Sigmoid colon (tissue), 6 donors: ENCODE measurements at regions not wholly inside any gene's neighbourhood (a gene's known extent, or its start where the extent isn't known, plus 50 kb on each side); places are given as distances from the start of the nearest gene placed in this dataset.

Experiments used
- DNase-seq: peaks from one replicate; pipeline ENCODE4 v3.0.0-alpha.2; 2019
- H3K27ac ChIP-seq, 4 donors: fragments of 200-600 bp; sonication (generic); one replicate each; pipeline ENCODE4 v1.5.1; 2016 to 2019; ENCODE audit warnings: mild to moderate bottlenecking in 1 of 4
- H3K27me3 ChIP-seq, 3 donors: fragments of 200-600 bp; sonication (generic); one replicate each; pipeline ENCODE4 v1.5.1; 2019; ENCODE audit warnings: mild to moderate bottlenecking in 1 of 3
- H3K36me3 ChIP-seq, 4 donors: fragments of 200-600 bp; sonication (generic); one replicate each; pipeline ENCODE4 v1.5.1; 2016 to 2019
- H3K4me1 ChIP-seq, 4 donors: fragments of 200-600 bp; sonication (generic); one replicate each; pipeline ENCODE4 v1.5.1; 2017 to 2019
- H3K4me3 ChIP-seq, 4 donors: fragments of 200-600 bp; sonication (generic); one replicate each; pipeline ENCODE4 v1.5.1; 2017 to 2019; ENCODE audit warnings: mild to moderate bottlenecking in 2 of 4, moderate library complexity in 1 of 4
- H3K9me3 ChIP-seq, 4 donors: fragments of 200-600 bp in 3 of 4; sonication (generic) in 3 of 4; one replicate each; pipeline versions ENCODE4 v1.5.1 to v1.6.1; 2013 to 2019
- CTCF ChIP-seq, 4 experiments: fragments of 450-650 bp in 3 of 4; fragments of 200-600 bp in 1 of 4; IDR thresholded peaks; one replicate each; pipeline ENCODE4 v1.5.1; 2016 to 2019; ENCODE audit warnings: antibody characterized with exemption in 4 of 4, mild to moderate bottlenecking in 3 of 4, moderate library complexity in 2 of 4
- EP300 ChIP-seq, 4 donors: sonication (generic); formaldehyde crosslinking; IDR thresholded peaks; one replicate each; pipeline ENCODE4 v1.6.1; 2017; ENCODE audit warnings: antibody characterized with exemption in 4 of 4
- POLR2A ChIP-seq, 2 donors: fragments of 450-650 bp; IDR thresholded peaks; one replicate each; pipeline ENCODE4 v1.6.1; 2016; ENCODE audit warnings: antibody characterized with exemption in 2 of 2, mild to moderate bottlenecking in 2 of 2, moderate library complexity in 2 of 2
- POLR2AphosphoS5 ChIP-seq, 4 donors: sonication (generic); formaldehyde crosslinking; IDR thresholded peaks; one replicate each; pipeline ENCODE4 v1.6.1; 2017; ENCODE audit warnings: antibody characterized with exemption in 4 of 4
- WGBS, 2 donors: extraction: QIAGEN DNeasy Blood & Tissue Kit; methylation state at CpG; one replicate each; pipeline ENCODE4 v1.1.7; 2013; 5-methylcytosine and 5-hydroxymethylcytosine counted together
- intact Hi-C: fragments of 100-400 bp; cut with DNase I; formaldehyde crosslinking; loops from one replicate; pipeline ENCODE4 v1.15.1; 2023
- donor health status: healthy with polysubstance abuse.
- donor health status: healthy.

GRCh38 chr14:26905229-26905628 is 307.4 kb upstream of the NOVA1 start:
- Histone ChIP-seq H3K4me1 (no peaks in the 10 kb centered on the region), H3K27me3 (no peaks in the 10 kb centered on the region), H3K36me3 (no peaks in the 10 kb centered on the region), H3K27ac (no peak overlapping the region), H3K9me3 (peaks cover 0 to 3% (median under 1%) of the 10 kb centered on the region in 4 donors), H3K4me3 (no peak overlapping the region)
- intact Hi-C loops = no loop called here
- no peak for DNase-seq
- WGBS, 2 donors = 77 to 80% methylated on average over 3 of the region's 3 CpGs
- TF ChIP-seq EP300 (IDR thresholded peaks at IDR 0.05) = no peak
- TF ChIP-seq POLR2A (IDR thresholded peaks at IDR 0.05) = no peak
- TF ChIP-seq POLR2AphosphoS5 (IDR thresholded peaks at IDR 0.05) = no peak

GRCh38 chr14:26913786-26914185 is 316.0 kb upstream of the NOVA1 start:
- TF ChIP-seq EP300 (IDR thresholded peaks at IDR 0.05) (no peak), POLR2A (IDR thresholded peaks at IDR 0.05) (no peak), POLR2AphosphoS5 (IDR thresholded peaks at IDR 0.05) (no peak), CTCF (IDR thresholded peaks at IDR 0.05) (no peak)
- no peaks in the 10 kb centered on the region for H3K36me3 ChIP-seq
- H3K9me3 ChIP-seq = no peaks in the 10 kb centered on the region
- H3K4me3 ChIP-seq = no peak overlapping the region
- no peak overlapping the region for H3K27ac ChIP-seq
- H3K27me3 ChIP-seq = no peaks in the 10 kb centered on the region
- no peaks in the 10 kb centered on the region for H3K4me1 ChIP-seq
- DNase-seq = no peak
- intact Hi-C loops = no loop called here

GRCh38 chr14:26917086-26917485 is 319.3 kb upstream of the NOVA1 start:
- peak overlapping the region in 1 of 4 donors; percentile 53 for H3K27ac ChIP-seq
- H3K4me3 ChIP-seq = no peak overlapping the region
- no peaks in the 10 kb centered on the region for H3K9me3 ChIP-seq
- no peaks in the 10 kb centered on the region for H3K27me3 ChIP-seq
- WGBS, 2 donors = 18 to 21% methylated on average over 1 of the region's 1 CpG
- no peak for DNase-seq
- TF ChIP-seq POLR2A (IDR thresholded peaks at IDR 0.05) (no peak), POLR2AphosphoS5 (IDR thresholded peaks at IDR 0.05) (peak in 2 of 4 donors; percentile 17 to 33), EP300 (IDR thresholded peaks at IDR 0.05) (no peak), CTCF (IDR thresholded peaks at IDR 0.05) (peak in 1 of 4 experiments; percentile 11)
- H3K4me1 ChIP-seq = no peaks in the 10 kb centered on the region
- intact Hi-C loops = no loop called here
- no peaks in the 10 kb centered on the region for H3K36me3 ChIP-seq

- no peaks in the 10 kb centered on the region for H3K27me3 ChIP-seq
- no peak for DNase-seq
- H3K27ac ChIP-seq = no peak overlapping the region
- H3K36me3 ChIP-seq = no peaks in the 10 kb centered on the region
- TF ChIP-seq EP300 (IDR thresholded peaks at IDR 0.05) (no peak), CTCF (IDR thresholded peaks at IDR 0.05) (no peak), POLR2A (IDR thresholded peaks at IDR 0.05) (no peak), POLR2AphosphoS5 (IDR thresholded peaks at IDR 0.05) (no peak)
- H3K4me3 ChIP-seq = no peak overlapping the region
- no peaks in the 10 kb centered on the region for H3K4me1 ChIP-seq
- intact Hi-C loops = no loop called here
- H3K9me3 ChIP-seq = no peaks in the 10 kb centered on the region
- 82 to 88% methylated on average over 8 of the region's 8 CpGs for WGBS, 2 donors
Observed at GRCh38 chr14:26925876-26926584, 328.2 kb upstream of the NOVA1 start.

GRCh38 chr14:26926585-26926984 is 328.8 kb upstream of the NOVA1 start:
- no peak for DNase-seq
- 58 to 72% methylated on average over 3 of the region's 3 CpGs for WGBS, 2 donors
- H3K4me1 ChIP-seq = no peaks in the 10 kb centered on the region
- TF ChIP-seq POLR2A (IDR thresholded peaks at IDR 0.05) = no peak
- no peak for TF ChIP-seq POLR2AphosphoS5 (IDR thresholded peaks at IDR 0.05)
- no peak for TF ChIP-seq CTCF (IDR thresholded peaks at IDR 0.05)
- no peak for TF ChIP-seq EP300 (IDR thresholded peaks at IDR 0.05)
- no peaks in the 10 kb centered on the region for H3K9me3 ChIP-seq
- H3K27me3 ChIP-seq = no peaks in the 10 kb centered on the region
- H3K36me3 ChIP-seq = no peaks in the 10 kb centered on the region
- H3K4me3 ChIP-seq = no peak overlapping the region
- intact Hi-C loops = no loop called here
- H3K27ac ChIP-seq = no peak overlapping the region
